ENCODE measurements at regions not wholly inside any gene's neighbourhood (a gene's known extent, or its start where the extent isn't known, plus 50 kb on each side); places are given as distances from the start of the nearest gene placed in this dataset.

GRCh38 chr9:85453850-85454249, 287.9 kb downstream of the AGTPBP1 start:
- Mint-ChIP-seq H3K4me3 (no peak overlapping the region), H3K27me3 (peaks cover 21% of the 10 kb centered on the region), H3K4me1 (no peaks in the 10 kb centered on the region), H3K9me3 (ENCODE audit: insufficient read depth) (no peaks in the 10 kb centered on the region), H3K27ac (no peak overlapping the region)
- ChIA-PET CTCF (no interaction called here), POLR2A (no interaction called here)
- no peak for TF ChIP-seq EZH2 (IDR thresholded peaks at IDR 0.05; ENCODE audit: borderline replicate concordance, insufficient read depth, low read depth, low read length, poor library complexity, severe bottlenecking)
- peaks cover 0 to 4% (median 0%) of the 10 kb centered on the region in 3 donors for H3K9me3 ChIP-seq (ENCODE audit: control extremely low read depth in 1 of 3, control insufficient read depth in 2 of 3, insufficient read depth in 1 of 3, low read length in 2 of 3)
- no peak for DNase-seq
- no peak overlapping the region for H3K9ac ChIP-seq (ENCODE audit: low read length)
- H3K4me1 ChIP-seq (ENCODE audit: control insufficient read depth in 2 of 2, insufficient read depth in 2 of 2, low read length in 2 of 2), result no peaks in the 10 kb centered on the region
- no peak overlapping the region for H3K4me2 ChIP-seq (replicated peaks; ENCODE audit: low read depth, low read length, poor library complexity, severe bottlenecking)
- no peaks in the 10 kb centered on the region for H3K79me2 ChIP-seq (ENCODE audit: control insufficient read depth, insufficient read depth, low read length)
- H2AFZ ChIP-seq (ENCODE audit: insufficient read depth, low read depth, low read length, poor library complexity, severe bottlenecking), result no peak overlapping the region
- ATAC-seq (ENCODE audit: low read depth), result no peak
- WGBS (ENCODE audit: insufficient coverage), result 93% methylated on average over 2 of the region's 5 CpGs
- no peak overlapping the region for H3K4me3 ChIP-seq (ENCODE audit: control extremely low read depth in 1 of 5, extremely low read depth in 1 of 5, insufficient read depth in 1 of 5, low read depth in 2 of 5, low read length in 4 of 5)
- no peaks in the 10 kb centered on the region for H3K27me3 ChIP-seq (replicated peaks in 1 of 4; ENCODE audit: control extremely low read depth in 1 of 4, control insufficient read depth in 3 of 4, insufficient read depth in 4 of 4, low read length in 3 of 4)
- no peaks in the 10 kb centered on the region for H4K20me1 ChIP-seq (ENCODE audit: control insufficient read depth, insufficient read depth, low read length, poor library complexity, severe bottlenecking)
- intact Hi-C loops (cut with micrococcal nuclease), result no loop called here
- H3K36me3 ChIP-seq (replicated peaks in 1 of 2; ENCODE audit: control extremely low read depth in 1 of 2, control insufficient read depth in 1 of 2, extremely low read depth in 1 of 2, insufficient read depth in 2 of 2, low read length in 1 of 2), result no peaks in the 10 kb centered on the region
- no peak overlapping the region for H3K27ac ChIP-seq (ENCODE audit: low read length in 2 of 2)

DNA sequence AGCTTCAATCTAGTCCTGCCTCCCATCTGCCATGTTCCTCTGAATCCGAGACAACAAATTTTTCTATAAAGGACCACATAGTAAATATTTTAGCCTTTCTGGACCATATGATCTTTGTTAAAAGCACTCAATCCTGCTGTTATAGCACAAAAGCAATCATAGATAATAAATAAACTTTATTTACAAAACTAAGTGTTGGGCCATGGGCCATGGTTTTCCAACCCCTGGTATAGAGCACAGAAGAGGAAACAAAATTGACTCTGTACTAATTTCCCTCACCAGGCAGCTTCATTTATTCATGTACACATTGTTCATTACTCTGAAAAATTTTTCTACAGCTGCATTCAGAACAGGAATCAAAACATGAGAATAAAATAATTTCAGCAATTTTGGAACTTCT, 288.9 kb downstream of the AGTPBP1 start:
- TF ChIP-seq CTCF (IDR thresholded peaks at IDR 0.05) (no peak), EZH2 (IDR thresholded peaks at IDR 0.05; ENCODE audit: borderline replicate concordance, insufficient read depth, low read depth, low read length, poor library complexity, severe bottlenecking) (no peak)
- Histone ChIP-seq H3K79me2 (ENCODE audit: control insufficient read depth, insufficient read depth, low read length) (no peaks in the 10 kb centered on the region), H2AFZ (ENCODE audit: insufficient read depth, low read depth, low read length, poor library complexity, severe bottlenecking) (no peak overlapping the region), H3K4me3 (ENCODE audit: control extremely low read depth in 1 of 5, extremely low read depth in 1 of 5, insufficient read depth in 1 of 5, low read depth in 2 of 5, low read length in 4 of 5) (no peak overlapping the region), H3K9ac (ENCODE audit: low read length) (no peak overlapping the region), H3K27ac (ENCODE audit: low read length in 2 of 2) (no peak overlapping the region), H4K20me1 (ENCODE audit: control insufficient read depth, insufficient read depth, low read length, poor library complexity, severe bottlenecking) (no peaks in the 10 kb centered on the region), H3K4me2 (replicated peaks; ENCODE audit: low read depth, low read length, poor library complexity, severe bottlenecking) (no peak overlapping the region), H3K9me3 (ENCODE audit: control extremely low read depth in 1 of 3, control insufficient read depth in 2 of 3, insufficient read depth in 1 of 3, low read length in 2 of 3) (peaks cover 0 to 4% (median 0%) of the 10 kb centered on the region in 3 donors), H3K36me3 (replicated peaks in 1 of 2; ENCODE audit: control extremely low read depth in 1 of 2, control insufficient read depth in 1 of 2, extremely low read depth in 1 of 2, insufficient read depth in 2 of 2, low read length in 1 of 2) (no peaks in the 10 kb centered on the region), H3K4me1 (ENCODE audit: control insufficient read depth in 2 of 2, insufficient read depth in 2 of 2, low read length in 2 of 2) (no peaks in the 10 kb centered on the region), H3K27me3 (replicated peaks in 1 of 4; ENCODE audit: control extremely low read depth in 1 of 4, control insufficient read depth in 3 of 4, insufficient read depth in 4 of 4, low read length in 3 of 4) (no peaks in the 10 kb centered on the region)
- Mint-ChIP-seq H3K27me3 (peaks cover 21% of the 10 kb centered on the region), H3K4me3 (no peak overlapping the region), H3K27ac (no peak overlapping the region), H3K9me3 (ENCODE audit: insufficient read depth) (no peaks in the 10 kb centered on the region), H3K4me1 (no peaks in the 10 kb centered on the region)
- POLR2A ChIA-PET, result no interaction called here
- no peak for ATAC-seq (ENCODE audit: low read depth)
- no CpG with 5 or more reads among the region's 1 CpG for WGBS (ENCODE audit: insufficient coverage)
- CTCF ChIA-PET, result no interaction called here
- DNase-seq, result no peak
- intact Hi-C loops (cut with micrococcal nuclease), result no loop called here

Measured in B cell (primary cell).